ENCODE measurements at regions not wholly inside any gene's neighbourhood (a gene's known extent, or its start where the extent isn't known, plus 50 kb on each side); places are given as distances from the start of the nearest gene placed in this dataset.

DNA sequence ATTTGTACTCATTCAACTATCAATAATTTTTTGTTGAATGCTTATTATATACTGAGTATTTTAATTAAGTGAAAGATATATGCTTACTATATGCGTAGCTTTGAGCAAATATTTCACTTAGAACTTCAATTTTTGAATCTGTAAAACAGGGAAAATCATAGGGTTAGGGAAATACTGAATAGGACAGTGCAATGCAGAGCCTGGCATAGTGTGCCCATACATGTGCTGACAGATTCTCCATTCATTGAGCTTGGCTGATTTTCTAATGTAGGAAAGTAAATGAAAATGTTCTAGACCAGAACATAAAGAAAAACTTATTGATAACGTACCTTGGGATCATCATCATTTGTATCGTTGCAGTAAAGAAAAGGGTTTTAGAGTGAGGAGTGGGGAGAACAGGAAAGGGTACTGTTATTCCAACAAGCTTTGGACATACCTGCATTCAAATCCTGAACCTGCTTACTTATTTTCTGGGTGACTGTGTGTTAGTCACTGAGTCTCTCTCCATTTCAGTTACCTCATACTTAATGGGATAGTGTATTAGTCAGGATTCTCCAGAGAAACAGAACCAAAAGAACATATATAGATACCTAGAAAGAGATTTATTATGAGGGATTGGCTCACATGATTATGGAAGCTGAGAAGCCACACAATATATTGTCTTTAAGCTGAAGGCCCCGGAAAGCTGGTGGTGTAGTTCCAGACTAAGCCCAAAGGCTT is 436.4 kb downstream of the ADAMTS20 start:
- no peak for DNase-seq

DNA sequence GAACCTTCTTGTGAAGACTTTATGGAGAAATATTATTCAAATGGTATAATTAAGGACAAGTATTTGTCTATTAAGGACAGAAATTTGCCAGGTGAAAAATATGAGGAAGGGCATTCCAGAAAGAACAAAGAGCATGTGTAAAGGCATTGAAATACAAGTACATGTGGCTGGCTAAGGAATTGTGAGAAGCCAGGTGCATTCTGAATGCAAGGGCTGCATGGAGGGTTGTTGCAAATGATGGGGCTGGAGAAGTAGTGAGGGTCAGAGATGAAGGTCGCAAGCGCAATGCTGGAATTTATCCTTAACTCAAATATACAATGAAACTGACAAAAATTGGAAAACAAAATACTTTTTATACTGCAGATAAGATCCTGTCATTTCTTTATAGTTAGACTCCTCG is 437.7 kb downstream of the ADAMTS20 start:
- no peak for DNase-seq

DNA sequence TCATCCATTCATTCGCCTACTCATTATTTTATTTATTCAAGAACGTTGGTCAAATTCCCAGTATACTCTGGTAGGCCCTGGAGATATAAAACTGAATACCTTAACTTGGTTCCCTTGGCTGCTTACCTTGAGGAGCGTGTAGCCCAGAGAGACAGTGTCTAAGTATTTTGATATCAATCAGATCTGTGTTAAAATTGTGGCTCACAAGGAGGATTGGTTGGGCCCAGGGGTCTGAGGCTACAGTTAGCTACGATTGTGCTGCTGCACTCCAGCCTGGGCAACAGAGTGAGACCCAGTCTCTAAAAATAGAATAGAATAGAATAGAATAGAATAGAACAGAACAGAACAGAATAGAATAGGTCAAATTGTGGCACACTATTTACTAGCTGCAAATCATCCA is 438.4 kb downstream of the ADAMTS20 start:
- no peak for DNase-seq

DNA sequence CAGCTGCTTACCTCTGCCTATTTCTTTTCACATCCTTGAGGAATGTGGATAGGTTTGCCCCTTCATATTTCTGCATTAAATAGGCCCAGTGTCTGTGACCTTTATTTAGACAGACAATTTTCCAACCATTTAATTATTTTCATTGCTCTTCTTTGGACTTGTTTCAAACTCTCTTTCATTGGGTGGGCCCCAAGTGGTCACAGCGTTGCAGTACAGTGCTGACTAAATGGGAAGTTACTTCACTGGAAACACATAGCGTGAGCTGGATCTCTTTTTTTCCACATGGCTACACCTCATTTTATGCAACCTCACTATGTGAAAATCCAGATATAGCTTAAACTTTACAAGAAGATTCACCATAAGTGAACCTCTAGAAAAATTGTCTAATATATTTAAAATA is 438.9 kb downstream of the ADAMTS20 start:
- DNase-seq: no peak

DNA sequence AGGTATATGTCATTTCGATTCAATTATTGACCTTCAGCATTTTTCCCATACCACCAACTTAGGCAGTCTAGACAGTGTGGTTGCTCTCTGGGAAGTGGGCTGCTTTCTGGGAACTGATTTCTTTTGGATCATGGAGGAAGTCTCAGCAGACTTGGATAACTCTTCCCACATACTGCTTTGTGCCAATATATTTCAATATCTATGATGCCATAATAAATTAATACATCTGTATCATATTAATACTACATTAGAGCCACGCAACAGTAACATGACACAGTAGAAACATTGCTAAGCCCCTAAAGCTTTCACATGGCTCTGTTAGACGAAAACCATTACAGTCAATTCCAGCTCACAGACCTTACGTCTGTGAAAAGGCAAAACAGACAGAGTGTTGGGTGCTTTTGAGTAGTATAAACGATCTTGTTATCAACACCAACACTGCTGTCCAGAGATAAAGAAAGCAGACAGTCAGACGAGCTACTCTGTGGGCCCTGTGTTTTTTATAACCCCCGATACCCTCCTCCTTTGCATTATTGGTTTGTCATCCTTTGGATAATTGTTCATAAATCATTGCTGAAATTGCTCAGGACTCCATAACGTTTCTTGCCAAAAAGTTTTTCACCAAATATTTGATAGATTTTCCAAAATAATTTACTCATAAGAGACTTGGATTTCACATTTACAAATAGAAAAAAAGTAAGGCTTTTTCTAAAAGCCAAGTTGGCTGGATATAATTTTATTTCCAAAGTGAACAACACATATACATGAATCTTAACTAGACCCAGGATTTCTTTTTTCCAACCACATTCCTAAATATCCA is 439.7 kb downstream of the ADAMTS20 start:
- DNase-seq: no peak

DNA sequence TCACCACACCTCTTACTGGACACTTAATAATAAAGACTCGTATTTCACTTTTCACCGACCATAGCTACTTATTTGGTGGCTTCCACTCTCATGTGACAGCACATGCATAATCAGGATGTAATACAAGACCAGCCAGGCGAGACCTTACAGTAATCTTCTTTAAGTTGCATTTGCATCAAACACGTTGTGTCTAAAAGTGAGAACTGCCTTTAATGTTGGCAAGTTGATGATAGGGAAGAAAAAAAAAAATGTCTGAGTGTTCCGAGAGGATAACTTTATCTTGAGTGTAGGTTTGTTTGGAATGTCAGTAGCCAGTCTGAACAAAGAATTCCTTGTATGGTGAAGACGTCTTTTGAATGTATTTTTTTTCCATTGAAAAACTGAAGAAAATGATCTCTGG is 440.4 kb downstream of the ADAMTS20 start:
- DNase-seq: no peak

DNA sequence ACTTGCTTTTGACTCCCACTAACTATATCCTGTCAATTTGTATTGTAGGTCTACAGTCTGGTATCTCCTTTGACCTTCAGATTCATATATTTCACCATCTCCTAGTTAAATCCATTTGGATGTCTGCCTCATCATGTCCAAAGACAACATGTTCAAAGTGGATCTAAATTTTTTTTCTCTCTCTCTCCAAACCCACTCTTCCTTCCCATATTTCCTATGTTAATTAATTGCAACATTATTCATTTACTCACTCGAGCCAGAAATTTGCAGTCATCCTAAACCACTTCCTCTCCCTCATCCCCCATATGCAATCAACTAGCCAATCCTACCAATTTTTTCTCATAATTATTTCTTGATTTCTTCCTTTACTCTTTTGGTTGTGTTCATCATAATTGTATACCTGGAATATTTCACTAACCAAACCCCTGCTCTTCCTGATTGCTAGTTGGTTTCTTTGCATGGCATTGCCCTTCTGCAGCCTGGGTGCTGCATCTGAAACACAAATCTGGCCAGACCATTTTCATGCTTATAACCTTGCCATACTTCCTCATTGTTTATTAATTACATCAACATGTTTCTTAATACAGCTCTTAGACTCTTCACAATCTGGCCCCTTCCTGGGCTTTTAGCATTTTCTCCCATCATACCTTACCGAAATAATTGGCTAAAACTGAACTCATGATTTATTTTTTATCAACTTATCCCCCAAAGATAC is 442.2 kb downstream of the ADAMTS20 start:
- DNase-seq: no peak

DNA sequence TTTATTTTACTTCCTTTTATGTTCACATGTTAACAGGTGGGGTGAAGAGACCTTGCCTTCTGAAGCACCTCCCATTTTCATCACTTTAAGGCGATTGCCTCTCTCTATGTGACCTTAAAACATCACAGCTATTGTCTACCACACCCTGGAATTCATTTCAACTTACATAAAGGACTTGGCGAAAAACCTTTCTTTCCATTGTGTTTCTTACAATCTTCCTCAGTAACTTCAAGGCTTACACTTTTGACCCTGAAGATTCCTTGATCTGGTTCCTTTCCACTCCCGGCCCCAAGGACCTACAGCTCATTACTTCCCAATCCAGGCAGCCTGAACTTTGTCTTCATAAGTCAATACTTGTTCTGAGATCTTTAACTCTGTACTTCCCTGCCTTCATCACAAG is 443.3 kb downstream of the ADAMTS20 start:
- no peak for DNase-seq

DNA sequence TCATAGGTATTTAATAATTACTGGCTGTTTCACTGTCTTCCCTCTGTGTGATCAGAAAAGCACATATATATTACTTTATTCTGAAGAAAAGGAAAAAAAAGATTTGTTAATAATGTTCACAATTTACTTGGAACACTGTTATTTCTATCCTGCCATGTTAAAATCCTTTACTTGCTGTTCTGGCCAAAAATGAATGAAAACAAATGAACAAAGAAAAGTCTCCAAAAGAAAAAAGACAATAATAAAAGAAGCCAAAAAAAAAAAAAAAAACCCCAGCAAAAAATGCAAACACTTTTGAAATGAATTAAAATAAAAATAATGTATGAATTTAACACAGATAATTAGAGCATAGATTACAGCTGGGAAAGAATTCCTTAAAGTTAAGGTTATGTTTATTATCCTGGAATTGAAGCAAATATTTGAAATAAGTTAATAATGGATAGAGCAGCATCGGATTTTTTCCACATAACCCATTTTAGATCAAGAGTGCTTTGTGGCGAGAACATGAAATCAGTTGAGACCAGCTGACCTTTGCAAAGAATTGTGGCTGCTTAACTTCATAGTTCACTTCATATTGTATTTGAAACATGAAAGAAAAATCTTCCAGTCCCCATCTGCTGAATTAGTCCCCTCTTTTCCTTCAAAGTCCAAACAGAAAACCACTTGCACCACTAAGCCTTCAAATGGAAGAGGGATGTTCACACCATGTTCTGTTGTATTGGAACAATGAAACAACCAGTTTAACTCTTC is 444.8 kb downstream of the ADAMTS20 start:
- DNase-seq: no peak

DNA sequence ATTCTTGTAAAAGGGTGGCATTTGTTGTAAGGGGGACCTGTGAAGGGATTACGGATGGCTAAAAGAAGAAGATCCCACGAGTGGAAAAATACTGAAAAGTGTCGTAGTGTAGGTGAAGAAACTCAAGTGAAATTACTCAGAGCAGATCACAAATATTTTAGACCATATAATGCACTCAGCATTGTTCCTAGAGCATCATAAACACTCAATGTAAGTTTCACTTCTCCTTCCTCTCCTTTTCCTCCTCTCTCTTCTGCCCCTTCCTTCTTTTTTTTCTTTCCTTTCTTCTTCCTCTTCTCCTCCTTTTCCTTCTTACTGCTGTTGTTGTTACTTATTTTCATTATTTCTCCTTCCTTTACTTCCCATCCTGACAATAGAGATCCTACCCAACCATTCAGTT is 445.6 kb downstream of the ADAMTS20 start:
- DNase-seq: no peak

DNA sequence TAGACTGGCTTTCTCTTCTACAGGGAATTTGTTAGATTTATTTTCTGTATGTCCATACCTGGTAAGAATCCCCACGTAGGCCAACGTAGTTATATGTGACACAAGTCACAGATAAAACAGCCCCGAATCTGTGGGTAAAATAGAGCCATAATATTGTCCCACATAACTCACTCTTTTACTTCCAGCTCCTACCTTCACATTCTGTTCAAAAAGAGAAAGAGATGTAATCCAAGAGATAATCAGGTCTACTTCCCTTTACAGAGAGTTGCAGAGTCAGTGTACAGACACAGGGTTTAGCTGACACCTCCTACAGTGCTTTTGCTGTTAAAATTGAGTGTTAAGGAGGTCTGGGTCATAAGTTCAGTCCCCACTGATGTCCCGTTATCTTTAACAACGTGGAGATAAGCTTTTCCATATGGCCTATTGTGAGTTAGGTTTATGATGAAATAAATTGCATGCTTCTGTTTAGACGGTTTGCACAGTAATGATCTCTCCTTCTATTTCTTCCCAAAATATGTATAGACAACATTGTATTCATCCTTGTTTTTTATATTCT is 446.5 kb downstream of the ADAMTS20 start:
- DNase-seq: no peak

DNA sequence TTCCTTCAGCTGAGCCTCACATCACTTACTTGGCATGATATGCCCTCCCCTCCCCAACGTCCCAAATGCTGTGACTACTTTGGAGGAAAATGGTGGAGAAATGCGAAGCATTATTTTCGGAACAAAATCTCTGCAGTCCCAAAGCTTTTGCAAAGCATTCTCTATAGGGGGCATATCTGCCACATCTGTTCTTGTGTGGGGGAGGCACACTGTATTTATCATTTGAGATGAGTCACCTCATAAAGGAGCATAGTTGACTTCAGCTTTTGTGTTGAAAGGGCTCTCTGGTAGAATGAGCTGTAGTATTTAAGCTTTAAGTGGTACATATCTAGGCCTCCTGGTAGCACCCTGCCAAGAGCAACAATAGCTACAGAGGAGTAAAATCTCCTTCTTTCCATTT is 447.5 kb downstream of the ADAMTS20 start:
- peak; percentile 71 for DNase-seq

DNA sequence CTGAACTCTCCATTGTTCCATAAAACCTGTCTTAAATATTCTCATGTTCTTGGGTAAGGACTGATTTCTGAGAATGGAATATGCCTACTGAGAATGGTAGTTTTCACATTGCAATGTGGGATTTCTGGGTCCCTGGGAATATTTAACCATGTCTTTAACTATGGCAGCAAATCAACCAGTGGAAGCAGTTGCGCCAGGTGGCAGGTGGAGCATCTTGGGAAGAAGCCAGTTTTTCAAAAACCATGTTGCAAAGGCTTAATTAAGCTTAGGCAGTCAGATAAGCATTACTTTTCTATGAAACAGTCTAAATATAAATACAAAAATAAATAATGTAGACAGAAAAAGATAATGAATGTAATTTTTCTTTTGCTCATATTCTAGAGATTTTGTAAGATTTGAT is 448.1 kb downstream of the ADAMTS20 start:
- DNase-seq: no peak

DNA sequence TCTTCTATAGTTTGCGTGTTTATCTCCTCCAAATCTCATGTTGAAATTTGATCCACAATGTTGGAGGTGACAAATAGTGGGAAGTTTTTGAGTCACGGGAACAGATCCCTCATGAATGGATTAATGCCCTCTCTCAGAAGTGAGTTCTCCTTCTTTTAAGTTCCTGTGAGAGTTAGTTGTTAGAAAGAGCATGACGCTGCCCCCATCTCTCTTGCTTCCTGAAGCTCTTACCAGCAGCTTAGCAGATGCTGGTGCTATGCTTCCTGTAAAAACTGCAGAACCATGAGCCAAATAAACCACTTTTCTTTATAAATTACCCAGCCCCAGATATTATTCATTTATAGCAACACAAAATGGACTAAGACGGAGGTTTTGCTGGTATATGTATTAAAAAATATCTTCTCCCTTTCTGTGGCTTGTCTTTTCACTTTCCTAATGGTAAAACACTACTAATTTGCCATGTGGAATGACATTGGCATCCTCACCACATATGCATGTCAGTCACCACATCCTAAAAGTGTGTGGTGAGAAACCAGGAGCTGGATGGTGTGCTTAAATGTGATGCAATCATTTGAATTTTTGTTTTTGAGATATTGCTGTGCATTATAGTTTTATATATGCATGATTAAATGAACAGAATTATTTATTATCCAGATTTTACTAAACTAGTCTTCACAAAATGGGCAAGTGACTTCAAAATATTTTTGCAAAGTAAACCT is 449.3 kb downstream of the ADAMTS20 start:
- DNase-seq: no peak

DNA sequence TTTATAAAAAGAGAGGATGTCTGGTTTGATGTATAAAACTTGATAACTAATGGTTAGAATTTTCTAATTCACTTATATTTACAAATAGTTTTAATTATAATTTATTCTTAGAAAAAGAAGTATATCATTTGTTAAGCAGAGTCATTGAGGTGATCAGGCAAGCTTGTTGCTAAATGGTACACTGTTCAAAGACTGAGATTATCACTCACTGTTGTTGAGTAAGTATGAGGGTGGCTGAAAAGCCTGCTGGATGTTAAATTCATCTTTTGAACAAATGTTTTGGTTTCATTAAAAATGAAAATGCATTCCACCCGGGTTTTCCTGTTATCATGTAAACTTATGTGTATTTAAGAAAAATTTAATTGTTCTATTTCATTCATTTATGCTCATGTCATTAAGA is 451.8 kb downstream of the ADAMTS20 start:
- no peak for DNase-seq

DNA sequence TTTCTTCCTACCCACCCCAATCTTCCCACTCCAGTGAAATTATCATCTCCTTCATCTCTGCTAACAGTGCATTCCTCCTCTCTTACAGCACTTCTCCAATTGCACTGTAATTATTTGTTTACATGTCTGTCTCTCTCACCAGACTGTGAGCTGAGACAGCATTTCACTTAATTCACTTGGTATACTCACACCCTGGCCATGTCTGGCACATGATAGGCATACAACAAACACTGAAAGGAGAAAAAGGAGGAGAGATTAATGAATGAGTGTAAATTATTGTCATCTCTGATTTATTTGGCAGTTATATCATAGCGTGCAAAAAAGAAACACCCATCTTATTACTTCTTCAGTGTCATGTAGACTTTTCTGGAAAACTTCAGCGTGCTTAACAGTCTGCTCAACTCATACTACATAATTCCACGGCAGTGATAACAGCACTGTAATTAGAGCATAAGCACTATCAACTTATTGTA is 452.3 kb downstream of the ADAMTS20 start:
- DNase-seq: no peak

DNA sequence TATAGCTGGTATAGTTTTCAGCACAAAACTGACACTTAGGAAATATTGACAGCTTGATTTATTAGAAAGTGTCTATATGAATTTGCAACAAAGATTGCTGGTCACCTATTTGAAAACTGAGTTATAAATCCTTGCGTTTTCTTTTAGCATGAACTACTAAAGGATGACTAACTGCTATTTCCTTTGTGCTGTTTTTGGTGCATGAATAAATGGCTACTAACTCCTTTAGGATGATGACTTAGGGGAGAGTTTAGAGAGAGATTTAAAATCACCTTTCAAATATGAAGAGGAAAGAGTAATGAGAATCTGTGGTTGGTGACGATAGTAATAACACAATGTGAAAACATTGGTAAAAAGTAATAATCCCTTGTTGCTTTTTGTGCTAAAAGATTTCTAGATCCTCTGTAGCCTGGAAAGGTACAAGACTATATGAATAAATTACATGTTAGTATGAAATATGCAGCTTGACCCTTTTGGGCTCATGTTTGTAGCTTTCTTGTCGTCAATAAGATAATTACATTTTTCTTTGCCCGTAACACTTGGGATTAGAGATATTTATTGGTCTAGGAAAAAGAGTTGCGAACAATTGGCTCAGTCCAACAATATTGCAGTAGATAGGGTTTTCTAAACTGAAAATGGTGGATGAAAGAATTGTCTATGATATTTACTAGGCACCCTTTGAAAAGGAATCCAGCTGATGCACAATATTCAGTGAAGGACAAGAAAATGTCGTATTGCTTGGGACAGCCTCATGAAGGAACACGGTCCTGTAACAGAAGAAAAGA is 453.0 kb downstream of the ADAMTS20 start:
- DNase-seq: no peak

DNA sequence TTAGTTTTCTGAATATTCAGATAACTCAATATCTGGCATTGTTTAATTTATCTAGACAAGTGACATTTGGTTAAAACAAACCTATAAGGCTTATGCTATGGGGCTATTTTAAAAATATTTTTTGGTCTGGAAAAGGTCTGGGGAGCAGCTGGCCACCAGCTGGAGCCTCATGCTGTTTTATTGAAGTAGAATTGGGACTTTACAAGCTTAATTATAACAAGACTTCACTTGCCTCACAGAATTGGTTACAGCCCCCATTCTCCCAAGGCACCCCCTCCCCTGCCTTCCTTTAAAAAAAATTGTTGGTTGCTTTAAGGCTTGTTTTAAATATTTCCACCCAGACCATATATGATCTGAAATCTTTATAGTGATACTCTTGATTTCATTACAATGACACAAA is 453.9 kb downstream of the ADAMTS20 start:
- DNase-seq: no peak

DNA sequence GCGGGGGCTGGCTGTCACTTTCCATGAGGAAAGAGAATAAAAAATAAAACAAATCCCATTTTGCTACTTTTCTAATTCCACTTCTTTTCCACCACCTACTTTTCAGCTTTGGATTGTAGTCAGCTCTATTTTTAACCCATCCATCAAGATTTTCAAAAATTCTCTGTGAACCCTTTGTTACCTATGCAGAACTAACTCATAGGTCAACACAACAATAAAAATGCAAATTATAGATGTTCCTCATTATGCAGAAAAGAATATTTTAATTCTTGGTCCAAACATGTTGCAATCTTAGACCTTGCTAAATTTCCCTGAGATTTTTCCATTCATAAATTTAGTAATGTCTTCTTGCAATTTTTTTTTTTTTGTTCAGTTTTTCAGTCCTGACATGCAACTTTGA is 454.5 kb downstream of the ADAMTS20 start:
- DNase-seq: no peak

DNA sequence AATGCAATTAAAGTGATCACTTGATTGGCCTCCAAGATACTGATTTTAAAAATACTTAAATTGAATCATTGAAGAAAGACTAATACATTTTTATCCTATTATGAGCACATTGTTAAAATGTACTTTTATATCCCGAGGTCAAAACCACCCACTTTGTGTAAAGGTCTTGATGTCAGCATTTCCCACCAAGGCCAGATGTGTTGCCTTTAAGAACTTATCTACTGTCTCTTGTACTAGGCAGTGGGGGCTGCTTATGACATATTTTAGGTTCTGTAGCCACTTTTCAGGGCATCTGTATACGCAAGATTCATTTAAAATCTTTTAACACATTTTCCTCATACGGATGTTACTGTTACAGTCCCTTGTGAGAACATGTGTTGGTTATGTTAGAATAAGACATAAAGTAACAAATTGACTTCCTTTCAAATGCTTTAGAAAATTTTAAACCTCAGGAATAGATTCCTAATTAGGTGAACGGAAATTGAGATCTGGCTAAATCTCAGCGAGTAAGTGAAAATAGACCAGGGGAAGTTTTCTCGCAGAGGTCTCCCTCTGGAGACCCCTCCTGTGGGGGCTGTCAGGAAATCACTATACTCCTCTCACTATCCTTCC is 456.2 kb downstream of the ADAMTS20 start:
- DNase-seq: no peak
